ENCODE measurements at regions not wholly inside any gene's neighbourhood (a gene's known extent, or its start where the extent isn't known, plus 50 kb on each side); places are given as distances from the start of the nearest gene placed in this dataset.

- no peak for TF ChIP-seq CTCF (conservative IDR thresholded peaks at IDR 0.05)
- no peak overlapping the region for H3K27ac ChIP-seq
Measured at GRCh38 chr10:129280908-129281586, 186.0 kb upstream of the MGMT start.

GRCh38 chr10:129285459-129285858 is 181.6 kb upstream of the MGMT start:
- H3K27ac ChIP-seq, result no peak overlapping the region
- no peak for TF ChIP-seq CTCF (conservative IDR thresholded peaks at IDR 0.05)

GRCh38 chr10:129288999-129289584 is 177.9 kb upstream of the MGMT start:
- no peak for TF ChIP-seq CTCF (conservative IDR thresholded peaks at IDR 0.05)
- H3K27ac ChIP-seq, result no peak overlapping the region

GRCh38 chr10:129293991-129294700 is 172.9 kb upstream of the MGMT start:
- H3K27ac ChIP-seq, result no peak overlapping the region
- no peak for TF ChIP-seq CTCF (conservative IDR thresholded peaks at IDR 0.05)

- no peak for TF ChIP-seq CTCF (conservative IDR thresholded peaks at IDR 0.05)
- H3K27ac ChIP-seq, result no peak overlapping the region
Measured at GRCh38 chr10:129294944-129295343, 172.1 kb upstream of the MGMT start.

GRCh38 chr10:129305046-129305445 is 162.0 kb upstream of the MGMT start:
- no peak for TF ChIP-seq CTCF (conservative IDR thresholded peaks at IDR 0.05)
- no peak overlapping the region for H3K27ac ChIP-seq

GRCh38 chr10:129307141-129307540 is 159.9 kb upstream of the MGMT start:
- no peak for TF ChIP-seq CTCF (conservative IDR thresholded peaks at IDR 0.05)
- H3K27ac ChIP-seq, result peak overlapping the region; percentile 52; the same call in 1 of the 2 replicates
